ENCODE measurements at regions not wholly inside any gene's neighbourhood (a gene's known extent, or its start where the extent isn't known, plus 50 kb on each side); places are given as distances from the start of the nearest gene placed in this dataset.
"Not testable (repeated sequence)": the region's sequence is repeated elsewhere in the genome, so short reads cannot be mapped to it uniquely, and the experiment has no call there.

DNA sequence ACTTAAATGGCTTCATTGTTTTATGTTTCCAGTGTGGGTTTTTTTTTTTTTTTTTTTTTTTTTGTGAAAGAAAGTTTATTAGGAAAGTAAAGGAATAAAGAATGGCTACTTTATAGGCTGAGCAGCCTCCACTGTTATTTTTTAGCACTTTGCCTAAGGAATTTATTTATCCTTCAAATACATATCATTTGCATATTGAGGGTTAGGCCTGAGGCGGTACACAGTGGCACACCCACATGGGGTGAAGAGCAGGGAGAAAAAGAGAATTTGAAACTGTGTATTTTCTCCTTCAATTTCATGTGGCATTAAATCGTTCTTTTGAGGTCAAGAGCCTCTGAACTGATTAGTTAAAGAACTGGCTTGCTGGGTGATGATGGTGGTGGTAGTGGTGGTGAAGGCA lies 1977.1 kb downstream of the KHDRBS2 start:
- not testable (repeated sequence) for TF ChIP-seq WHSC1 (IDR thresholded peaks at IDR 0.05; ENCODE audit: low read length); POLR2AphosphoS5 (IDR thresholded peaks at IDR 0.05; ENCODE audit: control insufficient read depth, insufficient read depth, low read depth, low read length); HDAC6 (IDR thresholded peaks at IDR 0.05; ENCODE audit: low read depth, low read length); EZH2 (IDR thresholded peaks at IDR 0.05; ENCODE audit: borderline replicate concordance, low read depth, low read length); NFE2L1 (tag; IDR thresholded peaks at IDR 0.05; ENCODE audit: borderline replicate concordance, low read depth); ZFP36 (IDR thresholded peaks at IDR 0.05; ENCODE audit: low read depth, low read length, partially characterized antibody); POLR2A (conservative IDR thresholded peaks at IDR 0.05); HSF4 (CRISPR knock-in tag; IDR thresholded peaks at IDR 0.05; ENCODE audit: borderline replicate concordance); ZFX (CRISPR knock-in tag; IDR thresholded peaks at IDR 0.05)
- TF ChIP-seq, protein P1, sequence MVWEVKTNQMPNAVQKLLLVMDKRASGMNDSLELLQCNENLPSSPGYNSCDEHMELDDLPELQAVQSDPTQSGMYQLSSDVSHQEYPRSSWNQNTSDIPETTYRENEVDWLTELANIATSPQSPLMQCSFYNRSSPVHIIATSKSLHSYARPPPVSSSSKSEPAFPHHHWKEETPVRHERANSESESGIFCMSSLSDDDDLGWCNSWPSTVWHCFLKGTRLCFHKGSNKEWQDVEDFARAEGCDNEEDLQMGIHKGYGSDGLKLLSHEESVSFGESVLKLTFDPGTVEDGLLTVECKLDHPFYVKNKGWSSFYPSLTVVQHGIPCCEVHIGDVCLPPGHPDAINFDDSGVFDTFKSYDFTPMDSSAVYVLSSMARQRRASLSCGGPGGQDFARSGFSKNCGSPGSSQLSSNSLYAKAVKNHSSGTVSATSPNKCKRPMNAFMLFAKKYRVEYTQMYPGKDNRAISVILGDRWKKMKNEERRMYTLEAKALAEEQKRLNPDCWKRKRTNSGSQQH (CRISPR knock-in tag; IDR thresholded peaks at IDR 0.05), result not testable (repeated sequence)
- TF ChIP-seq, protein P2, sequence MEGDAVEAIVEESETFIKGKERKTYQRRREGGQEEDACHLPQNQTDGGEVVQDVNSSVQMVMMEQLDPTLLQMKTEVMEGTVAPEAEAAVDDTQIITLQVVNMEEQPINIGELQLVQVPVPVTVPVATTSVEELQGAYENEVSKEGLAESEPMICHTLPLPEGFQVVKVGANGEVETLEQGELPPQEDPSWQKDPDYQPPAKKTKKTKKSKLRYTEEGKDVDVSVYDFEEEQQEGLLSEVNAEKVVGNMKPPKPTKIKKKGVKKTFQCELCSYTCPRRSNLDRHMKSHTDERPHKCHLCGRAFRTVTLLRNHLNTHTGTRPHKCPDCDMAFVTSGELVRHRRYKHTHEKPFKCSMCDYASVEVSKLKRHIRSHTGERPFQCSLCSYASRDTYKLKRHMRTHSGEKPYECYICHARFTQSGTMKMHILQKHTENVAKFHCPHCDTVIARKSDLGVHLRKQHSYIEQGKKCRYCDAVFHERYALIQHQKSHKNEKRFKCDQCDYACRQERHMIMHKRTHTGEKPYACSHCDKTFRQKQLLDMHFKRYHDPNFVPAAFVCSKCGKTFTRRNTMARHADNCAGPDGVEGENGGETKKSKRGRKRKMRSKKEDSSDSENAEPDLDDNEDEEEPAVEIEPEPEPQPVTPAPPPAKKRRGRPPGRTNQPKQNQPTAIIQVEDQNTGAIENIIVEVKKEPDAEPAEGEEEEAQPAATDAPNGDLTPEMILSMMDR (IDR thresholded peaks at IDR 0.05 in 2 of 3, conservative IDR thresholded peaks at IDR 0.05 in 1 of 3; ENCODE audit: insufficient read depth in 2 of 3, low read depth in 1 of 3, low read length in 3 of 3), result not testable (repeated sequence)
- TF ChIP-seq, protein P3, sequence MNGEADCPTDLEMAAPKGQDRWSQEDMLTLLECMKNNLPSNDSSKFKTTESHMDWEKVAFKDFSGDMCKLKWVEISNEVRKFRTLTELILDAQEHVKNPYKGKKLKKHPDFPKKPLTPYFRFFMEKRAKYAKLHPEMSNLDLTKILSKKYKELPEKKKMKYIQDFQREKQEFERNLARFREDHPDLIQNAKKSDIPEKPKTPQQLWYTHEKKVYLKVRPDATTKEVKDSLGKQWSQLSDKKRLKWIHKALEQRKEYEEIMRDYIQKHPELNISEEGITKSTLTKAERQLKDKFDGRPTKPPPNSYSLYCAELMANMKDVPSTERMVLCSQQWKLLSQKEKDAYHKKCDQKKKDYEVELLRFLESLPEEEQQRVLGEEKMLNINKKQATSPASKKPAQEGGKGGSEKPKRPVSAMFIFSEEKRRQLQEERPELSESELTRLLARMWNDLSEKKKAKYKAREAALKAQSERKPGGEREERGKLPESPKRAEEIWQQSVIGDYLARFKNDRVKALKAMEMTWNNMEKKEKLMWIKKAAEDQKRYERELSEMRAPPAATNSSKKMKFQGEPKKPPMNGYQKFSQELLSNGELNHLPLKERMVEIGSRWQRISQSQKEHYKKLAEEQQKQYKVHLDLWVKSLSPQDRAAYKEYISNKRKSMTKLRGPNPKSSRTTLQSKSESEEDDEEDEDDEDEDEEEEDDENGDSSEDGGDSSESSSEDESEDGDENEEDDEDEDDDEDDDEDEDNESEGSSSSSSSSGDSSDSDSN (IDR thresholded peaks at IDR 0.05; ENCODE audit: borderline replicate concordance in 1 of 2, low read depth in 2 of 2, low read length in 2 of 2), result not testable (repeated sequence)
- TF ChIP-seq, protein P4, sequence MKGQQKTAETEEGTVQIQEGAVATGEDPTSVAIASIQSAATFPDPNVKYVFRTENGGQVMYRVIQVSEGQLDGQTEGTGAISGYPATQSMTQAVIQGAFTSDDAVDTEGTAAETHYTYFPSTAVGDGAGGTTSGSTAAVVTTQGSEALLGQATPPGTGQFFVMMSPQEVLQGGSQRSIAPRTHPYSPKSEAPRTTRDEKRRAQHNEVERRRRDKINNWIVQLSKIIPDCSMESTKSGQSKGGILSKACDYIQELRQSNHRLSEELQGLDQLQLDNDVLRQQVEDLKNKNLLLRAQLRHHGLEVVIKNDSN (CRISPR knock-in tag; IDR thresholded peaks at IDR 0.05), result not testable (repeated sequence)
- TF ChIP-seq, protein P5, sequence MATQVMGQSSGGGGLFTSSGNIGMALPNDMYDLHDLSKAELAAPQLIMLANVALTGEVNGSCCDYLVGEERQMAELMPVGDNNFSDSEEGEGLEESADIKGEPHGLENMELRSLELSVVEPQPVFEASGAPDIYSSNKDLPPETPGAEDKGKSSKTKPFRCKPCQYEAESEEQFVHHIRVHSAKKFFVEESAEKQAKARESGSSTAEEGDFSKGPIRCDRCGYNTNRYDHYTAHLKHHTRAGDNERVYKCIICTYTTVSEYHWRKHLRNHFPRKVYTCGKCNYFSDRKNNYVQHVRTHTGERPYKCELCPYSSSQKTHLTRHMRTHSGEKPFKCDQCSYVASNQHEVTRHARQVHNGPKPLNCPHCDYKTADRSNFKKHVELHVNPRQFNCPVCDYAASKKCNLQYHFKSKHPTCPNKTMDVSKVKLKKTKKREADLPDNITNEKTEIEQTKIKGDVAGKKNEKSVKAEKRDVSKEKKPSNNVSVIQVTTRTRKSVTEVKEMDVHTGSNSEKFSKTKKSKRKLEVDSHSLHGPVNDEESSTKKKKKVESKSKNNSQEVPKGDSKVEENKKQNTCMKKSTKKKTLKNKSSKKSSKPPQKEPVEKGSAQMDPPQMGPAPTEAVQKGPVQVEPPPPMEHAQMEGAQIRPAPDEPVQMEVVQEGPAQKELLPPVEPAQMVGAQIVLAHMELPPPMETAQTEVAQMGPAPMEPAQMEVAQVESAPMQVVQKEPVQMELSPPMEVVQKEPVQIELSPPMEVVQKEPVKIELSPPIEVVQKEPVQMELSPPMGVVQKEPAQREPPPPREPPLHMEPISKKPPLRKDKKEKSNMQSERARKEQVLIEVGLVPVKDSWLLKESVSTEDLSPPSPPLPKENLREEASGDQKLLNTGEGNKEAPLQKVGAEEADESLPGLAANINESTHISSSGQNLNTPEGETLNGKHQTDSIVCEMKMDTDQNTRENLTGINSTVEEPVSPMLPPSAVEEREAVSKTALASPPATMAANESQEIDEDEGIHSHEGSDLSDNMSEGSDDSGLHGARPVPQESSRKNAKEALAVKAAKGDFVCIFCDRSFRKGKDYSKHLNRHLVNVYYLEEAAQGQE (IDR thresholded peaks at IDR 0.05; ENCODE audit: borderline replicate concordance), result not testable (repeated sequence)
- TF ChIP-seq, protein P5 (CRISPR knock-in tag; IDR thresholded peaks at IDR 0.05; ENCODE audit: low read depth), result not testable (repeated sequence)

All from K562 (cell line).